ENCODE measurements at regions not wholly inside any gene's neighbourhood (a gene's known extent, or its start where the extent isn't known, plus 50 kb on each side); places are given as distances from the start of the nearest gene placed in this dataset.
"Not testable (repeated sequence)": the region's sequence is repeated elsewhere in the genome, so short reads cannot be mapped to it uniquely, and the experiment has no call there.

DNA sequence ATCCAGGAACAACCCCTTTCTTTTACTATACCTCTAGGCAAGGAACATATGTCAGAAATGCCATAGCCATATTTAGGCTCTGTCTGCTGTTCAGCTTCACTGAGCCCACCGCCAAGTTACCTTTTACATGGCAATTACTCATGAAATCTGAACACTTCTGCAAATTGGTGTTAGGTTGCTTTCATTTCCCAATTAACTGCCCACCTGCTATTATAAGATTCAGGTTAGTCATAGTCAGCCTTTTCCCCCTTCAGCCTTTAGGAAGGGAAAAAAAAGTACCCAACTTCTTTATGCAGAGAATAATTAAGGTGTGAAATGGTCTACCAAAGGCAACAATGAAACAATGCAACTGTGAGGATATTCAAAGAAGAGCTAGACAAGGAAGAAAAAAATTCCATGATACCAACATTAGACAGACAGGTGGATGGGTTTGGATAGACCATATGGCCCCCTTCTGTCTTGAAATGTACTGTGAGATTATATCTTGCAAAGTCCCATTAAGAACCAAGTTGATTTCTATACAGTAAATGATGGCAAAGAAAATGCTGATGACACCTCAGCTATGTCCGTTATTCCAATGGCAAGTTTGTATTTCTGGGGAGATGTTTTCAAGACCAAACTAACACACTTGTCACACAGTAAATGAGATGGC is 442.1 kb upstream of the NRP1 start:
- no peak for DNase-seq

DNA sequence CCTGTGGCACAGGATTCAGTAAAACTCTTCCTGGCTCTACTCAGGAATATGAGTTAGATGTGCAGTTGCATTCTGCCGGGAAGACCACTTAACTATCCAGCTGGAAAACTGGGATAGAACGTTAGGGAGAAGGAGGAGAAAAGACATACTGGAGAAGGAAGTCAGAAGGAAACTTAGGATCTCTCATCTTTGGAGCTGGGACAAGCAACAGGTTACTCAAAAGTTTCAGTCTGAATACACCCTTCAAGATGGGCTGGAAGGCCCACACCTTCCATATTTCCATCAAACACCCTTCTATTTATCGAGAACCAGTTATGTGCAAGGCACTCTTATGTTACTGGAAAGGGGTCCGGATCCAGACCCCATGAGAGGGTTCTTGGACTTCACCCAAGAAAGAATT is 440.4 kb upstream of the NRP1 start:
- DNase-seq: no peak

DNA sequence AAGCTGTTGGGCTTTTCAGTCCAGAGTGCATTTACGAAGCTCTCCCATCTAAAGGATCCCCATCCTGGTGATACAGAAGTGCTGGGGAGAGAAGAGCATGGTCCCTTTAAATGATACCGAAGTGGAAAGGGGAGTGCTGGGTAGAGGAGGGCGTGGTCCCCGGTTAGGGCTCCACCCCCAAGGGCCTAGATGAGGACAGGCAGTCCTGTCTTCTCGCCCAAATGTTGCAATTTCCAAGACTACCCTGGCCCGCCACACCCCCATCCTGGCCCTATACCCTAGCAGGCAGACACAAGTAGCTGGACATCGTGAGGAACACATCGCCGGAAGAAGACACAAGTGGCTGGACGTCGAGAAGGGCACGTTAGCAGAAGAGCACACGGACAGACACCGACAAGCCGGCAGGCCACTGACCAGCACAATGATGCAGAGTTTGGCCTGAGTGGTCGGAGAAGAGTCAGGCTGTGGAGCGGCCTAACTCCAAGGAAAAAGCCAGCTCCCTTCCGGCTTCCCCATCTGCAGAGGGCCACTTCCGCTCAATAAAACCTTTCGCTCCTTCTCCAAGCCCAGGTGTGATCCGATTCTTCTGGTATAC is 439.5 kb upstream of the NRP1 start:
- no peak for DNase-seq

DNA sequence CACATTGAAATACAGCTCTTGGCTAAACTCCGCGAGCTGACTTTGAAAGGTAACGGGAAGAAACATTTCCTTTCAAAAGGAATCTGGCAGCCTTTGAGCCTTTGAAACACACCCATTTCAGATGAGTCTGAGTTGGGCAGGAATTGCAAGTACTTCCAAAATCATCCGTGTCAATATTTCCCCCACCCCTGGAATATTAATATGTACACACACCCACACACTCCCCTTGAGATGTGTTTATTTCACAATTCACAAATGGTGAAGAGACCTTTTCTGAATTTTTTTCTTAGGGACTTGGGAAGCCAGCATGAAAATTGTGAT is 438.7 kb upstream of the NRP1 start:
- no peak for DNase-seq

DNA sequence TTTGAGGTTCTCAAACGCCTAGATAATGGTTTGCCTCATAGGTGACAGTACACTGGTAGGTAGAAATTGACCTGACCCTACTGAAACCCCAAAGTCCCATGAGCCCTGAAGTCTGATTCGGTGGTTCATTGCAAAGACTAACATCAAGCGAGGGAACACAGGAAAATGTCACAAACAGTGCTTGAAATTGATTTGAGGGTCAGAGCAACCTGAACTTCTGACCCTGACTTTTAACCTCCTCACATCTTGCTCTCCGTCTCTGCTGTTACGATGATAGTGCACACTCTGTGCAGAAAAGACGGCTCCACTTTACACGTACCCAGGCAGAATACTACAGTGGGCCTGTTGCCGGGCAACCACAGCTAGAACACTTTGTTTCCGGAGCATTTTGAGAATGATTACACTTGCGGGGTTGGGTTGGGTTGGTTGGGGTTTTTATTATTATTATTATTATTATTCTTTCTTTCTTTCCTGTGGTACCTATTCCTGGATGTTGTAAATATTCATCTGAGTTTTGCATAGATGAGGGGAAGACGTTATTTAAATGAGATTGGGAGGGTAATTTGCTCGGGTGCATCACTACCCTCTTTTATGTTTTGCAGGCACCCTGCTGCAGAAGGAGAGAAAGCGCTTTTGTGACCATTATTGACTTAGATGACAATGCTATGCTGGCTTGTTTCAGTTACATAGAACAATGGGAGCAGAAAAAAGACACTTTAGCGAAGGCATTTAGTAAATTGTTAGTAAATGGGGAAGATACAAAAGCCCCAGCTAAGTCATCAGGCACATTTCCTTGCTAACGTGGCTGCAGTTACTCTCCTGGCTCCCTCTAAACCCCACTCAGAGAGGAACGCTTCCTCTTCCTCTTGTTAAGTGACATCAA is 438.1 kb upstream of the NRP1 start:
- no peak for DNase-seq

DNA sequence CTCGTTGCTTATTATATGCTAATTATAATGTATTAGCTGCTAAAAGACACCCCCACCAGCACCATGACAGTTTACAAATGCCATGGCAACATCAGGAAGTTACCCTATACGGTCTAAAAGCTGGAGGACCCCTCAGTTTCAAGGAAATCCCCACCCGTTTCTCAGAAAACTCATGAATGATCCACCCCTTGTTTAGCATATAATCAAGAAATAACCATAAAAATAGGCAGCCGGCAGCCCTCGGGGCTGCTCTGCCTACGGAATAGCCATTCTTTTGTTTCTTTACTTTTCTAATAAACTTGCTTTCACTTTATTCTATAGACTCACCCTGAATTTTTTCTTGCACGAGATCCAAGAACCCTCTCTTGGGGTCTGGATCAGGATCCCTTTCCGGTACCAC is 437.4 kb upstream of the NRP1 start:
- not testable (repeated sequence) for DNase-seq

DNA sequence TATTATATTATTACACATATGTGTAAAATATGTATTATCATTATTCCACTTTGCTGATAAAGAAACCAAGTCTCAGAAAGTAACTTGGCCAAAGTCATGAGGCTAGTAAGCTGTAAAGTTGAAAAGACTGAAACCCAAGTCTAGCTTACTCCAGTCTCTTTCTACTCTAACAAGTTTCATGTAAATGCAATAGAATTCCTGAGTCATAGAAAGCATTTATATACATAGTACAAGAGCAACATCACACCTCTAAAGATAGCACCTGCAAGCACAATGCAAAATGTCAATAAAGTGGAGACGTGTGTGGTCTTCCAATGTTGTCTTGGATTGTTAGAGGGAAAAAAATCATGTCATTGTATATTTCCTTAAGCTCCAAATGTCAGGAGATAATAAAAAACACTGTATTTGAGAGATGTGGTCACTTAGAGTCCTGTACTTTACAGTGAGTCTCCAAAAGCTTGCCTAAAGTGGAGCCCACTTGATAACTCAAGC is 430.3 kb upstream of the NRP1 start:
- no peak for DNase-seq

DNA sequence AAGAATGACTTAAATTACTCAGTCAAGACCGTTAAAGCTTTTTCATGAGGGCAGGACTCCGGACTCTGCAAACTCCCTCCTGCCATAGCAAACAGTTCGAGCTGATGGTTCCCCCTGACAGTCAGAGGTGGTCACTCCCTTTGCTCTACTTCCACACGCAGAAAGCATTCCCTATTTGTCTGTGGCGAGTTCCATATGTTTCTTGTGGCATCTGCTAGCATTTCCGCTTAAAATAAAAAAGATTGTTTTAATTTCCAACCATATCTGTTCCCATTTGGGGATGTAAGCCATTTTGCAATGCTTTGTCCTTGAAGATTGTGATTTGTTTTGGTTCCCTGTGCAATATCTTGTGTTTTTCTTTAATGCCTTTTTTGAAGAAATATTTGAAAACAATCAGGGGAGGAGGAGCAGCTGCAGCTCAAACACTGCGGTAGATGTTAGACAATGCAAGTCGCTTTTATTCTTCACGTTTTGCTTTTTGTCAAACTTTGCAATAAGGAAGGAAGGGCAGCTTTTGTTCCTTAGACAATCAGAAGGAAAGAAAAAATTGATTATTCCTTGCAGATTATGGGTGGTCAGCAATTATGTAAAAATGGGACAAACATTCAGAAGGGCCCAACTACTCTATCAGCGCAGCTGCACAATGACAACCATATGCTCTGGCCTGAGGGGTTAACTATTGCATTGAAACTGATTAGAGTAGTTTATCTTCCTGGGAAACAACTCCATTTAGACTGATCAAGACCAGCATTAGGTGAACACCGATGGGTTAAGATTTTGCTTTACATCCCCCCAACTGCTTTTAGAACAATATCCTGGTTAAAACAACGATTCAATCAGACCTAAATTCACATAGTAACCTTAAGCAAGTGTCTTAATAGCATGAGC is 425.8 kb upstream of the NRP1 start:
- no peak for DNase-seq

DNA sequence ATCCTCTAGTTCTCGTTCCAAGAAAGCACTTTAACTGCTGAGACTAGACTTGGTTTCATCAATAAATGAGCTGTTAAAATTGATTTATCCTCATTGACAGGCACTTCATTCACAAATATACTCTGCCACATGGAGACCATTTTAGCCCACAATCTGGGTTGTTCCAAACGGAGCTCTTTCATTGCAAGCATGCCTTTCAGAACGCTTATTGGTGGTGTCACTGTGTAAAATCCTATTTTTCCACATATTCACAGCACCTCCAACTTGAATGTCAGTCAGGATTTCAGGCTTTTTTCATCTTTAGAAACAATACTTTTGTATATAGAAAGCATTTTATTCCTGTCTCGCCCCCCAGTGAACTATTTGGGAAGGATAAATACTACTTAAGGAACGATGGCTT is 424.7 kb upstream of the NRP1 start:
- no peak for DNase-seq

DNA sequence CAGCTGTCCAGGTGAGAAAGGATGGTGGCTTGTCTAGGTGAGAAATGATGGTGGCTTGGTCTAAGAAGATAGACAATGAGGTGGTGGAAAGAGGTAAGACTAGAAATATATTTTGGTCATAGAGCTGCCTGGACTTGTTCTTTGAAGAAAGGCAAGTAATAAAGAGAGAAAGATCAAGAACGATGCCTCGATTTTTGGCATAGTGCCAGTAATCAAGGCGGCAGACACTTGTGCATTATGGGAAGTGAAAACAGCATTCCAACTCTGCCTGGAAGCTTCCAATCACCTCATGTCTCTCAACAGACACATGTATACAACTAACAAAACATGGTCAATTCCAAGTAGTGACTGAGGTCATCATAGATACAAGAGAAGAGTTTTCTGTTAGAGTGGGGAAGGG is 423.8 kb upstream of the NRP1 start:
- no peak for DNase-seq

DNA sequence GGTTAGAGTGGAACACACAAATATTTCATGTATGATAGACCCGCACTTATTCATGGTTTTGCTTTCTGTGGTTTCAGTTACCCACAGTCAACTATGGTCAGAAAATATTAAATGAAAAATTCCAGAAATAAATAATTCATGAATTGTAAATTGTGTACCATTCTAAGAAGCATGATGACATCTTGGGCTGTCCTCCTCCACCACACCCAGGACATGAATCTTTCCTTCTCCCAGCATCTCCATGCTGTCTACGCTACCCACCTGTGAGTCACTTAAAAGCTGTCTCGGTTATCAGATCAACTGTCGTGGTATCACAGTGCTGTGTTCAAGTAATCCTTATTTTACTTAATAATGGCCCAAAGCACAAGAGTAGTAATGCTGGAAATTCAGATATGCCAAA is 419.6 kb upstream of the NRP1 start:
- no peak for DNase-seq

DNA sequence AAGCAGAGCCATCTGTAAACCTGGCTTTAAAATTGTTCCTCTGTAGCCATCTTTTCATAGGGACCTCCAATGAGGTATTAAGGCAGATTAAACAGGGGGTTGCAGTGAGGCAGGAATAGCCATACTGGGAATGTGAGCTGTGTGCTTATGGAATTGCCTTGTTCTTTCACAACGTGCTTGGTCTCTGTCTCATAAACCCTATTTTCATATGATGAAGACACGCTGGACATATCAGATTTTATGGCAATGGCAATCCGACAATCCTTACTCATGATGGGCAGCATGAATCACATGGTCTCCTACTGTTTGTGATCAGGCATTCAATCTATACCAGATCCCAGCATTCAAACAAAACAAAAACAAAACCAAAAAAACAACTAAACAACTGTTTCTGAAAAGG is 418.9 kb upstream of the NRP1 start:
- no peak for DNase-seq

DNA sequence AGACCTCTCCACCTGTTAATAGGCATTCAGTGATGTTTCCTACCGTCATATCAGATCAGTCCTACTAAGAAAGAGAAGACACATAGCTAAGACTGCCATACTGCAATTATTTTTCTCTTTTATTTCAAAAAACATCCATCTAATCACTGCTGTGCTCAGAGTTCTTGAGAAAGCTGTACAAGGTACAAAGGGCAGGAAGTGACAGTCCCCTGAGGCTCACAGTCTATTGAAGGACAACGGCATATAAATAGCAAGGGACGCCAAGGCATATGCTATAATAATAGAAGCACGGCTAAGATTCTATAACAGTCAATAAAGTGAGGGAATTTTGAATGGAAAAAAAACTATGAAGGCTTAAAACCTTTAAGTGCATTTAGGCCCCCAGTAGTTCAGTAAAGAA is 415.3 kb upstream of the NRP1 start:
- DNase-seq: no peak

DNA sequence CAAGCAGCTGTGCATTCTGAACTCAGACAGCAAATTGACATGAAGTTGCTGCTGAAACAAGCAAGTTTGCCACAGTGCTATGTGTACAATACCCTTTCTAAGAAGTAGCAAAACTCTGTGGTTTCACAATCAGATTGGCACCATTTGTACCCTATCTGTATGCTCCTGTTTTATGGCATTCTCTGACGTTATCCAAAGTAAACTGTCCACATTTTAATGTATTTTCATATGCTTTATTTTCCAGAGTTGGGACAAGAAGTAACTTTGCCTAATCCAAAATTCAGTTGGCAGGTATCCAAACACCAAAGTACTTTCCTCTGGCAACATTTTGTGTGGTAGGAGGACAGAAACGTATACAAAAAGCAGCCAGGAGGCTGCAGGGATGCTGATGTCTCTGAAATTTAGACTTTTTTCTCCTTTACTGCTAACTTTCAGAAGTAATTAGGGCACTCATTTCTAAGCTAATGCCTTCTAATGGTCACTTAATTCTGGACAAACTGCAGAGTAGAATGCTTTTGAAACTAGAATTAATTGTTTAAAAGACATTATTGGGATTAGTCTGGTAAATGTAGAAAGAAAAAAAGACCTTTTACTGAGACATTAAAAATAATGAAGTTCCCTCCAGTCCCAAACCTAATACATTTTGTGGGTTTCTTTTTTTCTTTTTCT is 414.7 kb upstream of the NRP1 start:
- no peak for DNase-seq

DNA sequence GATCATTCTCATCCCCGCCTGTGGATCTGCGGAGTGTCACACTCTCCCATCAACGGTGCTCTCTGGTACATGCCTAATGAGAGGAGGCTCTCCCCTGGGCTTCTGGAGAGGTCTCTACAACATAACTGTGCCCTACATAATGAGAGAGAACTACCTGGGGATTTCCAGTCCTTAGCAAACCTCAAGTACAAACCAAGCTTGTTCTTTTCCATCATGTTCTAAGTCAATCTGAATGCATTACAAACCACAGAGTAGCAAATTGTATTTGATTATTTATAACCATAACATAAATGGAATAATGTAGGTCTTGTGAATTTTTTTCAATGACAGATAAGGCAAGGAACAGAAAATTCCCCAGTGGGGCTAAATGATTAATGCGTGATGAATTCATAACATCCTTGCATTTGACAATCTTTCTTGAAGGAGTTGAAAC is 412.4 kb upstream of the NRP1 start:
- no peak for DNase-seq

DNA sequence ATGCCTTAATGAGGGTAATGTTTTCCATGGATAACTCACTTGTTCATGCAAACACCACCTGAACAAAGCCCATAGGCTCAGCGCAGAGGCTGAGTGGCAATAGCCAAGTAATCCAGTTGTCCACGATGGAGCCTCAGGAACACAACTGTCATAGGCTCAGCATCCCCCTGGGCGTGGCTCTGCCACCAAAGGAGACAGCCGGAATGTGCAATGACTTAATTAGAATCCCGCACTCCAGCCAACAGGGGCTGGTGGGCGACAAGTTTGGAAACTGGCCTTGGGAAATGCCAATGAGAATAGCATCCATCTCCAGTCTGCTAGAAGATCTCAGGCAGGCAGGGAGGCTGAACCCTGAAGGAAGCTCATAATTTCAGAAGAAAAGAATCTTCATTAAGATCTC is 411.7 kb upstream of the NRP1 start:
- no peak for DNase-seq

DNA sequence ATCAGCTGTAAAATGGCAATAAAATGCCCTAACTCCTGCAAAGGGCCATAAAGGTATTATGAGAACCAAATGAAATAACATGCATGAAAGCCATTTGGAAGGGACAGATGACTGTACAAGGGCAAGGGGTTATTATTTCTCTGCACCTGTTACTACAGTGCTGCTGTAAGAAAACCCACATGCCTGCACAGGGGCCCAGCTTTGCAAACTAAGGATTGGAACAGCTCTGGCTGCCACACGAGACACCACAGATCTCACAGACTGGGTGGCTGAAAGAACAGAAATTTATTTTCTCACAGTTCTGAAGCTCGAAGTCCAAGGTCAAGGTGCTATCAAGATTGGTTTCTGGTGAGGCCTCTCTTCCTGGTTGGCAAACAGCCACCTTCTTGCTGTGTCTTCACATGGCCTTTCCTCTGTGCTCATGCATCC is 409.0 kb upstream of the NRP1 start:
- no peak for DNase-seq

DNA sequence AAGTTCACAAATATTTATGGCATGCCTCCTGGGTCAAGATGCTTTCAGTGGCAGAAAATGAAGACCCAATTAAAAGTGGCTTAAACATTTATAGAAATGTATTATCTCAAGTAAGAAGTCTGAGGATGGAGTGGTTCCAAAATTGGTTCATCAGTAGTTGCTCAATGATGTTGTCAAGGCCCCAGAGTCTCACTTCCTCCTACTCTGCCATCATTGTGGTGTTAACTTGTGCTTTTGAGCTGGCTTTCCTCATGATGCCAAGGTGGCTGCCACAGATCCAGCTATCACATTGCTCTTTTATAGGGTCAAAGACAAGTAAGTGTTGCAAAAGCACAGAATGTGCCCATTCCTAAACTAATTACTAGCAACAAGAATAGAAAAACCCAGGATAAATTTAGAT is 404.6 kb upstream of the NRP1 start:
- DNase-seq: no peak

DNA sequence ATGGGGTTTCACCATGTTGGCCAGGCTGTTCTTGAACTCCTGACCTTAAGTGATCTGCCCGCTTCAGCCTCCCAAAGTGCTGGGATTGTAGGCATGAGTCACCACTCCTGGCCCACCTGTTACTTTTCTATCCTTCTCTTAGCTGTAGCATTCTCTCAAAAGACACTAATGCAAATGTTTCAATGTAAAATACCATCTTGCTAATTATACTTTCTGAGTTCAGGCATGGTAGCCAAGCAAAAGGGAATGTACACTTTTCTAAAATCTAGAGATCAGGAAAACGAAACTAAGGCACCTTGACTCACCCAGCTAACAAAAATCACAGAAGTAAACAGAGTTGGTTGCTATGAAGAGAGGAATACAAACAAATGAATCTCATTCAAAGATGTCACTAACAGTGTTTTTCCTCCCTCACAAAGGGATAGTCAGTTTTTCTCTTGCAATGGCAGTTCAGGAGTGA is 401.0 kb upstream of the NRP1 start:
- DNase-seq: no peak

DNA sequence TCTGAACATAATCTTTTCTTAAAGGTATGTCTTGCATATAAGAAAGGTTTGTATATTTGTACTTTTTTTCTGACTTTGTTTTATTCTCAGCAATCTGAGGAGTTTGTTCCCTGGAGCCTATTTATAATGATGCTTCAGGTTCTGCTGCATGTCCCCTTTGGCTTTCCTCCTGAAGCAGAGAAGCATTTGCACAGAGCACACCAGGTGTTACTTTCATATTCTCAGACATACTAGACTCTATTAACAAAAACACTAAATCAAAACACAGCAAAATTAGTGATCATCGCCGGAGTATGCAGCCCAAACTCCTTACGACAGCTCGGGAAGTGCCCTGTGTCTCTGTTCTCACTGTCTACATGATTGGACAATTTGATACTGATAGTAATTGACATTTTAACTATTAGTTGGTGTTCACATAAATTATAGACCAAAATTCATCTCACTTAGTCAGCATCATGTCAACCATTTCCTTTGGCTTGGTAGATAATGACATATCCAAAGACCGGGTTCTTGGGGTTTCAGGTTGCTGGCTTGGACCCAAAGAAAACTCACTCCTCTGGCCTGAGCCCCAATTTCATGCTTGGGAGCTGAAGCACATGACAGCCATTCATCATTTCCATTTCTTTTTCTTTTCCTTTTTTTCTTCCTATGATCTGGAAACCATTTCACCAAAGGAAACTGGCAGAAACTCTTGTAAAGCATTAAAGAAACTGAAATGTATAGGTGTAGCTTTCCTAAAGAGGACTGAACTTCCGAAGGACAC is 400.1 kb upstream of the NRP1 start:
- no peak for DNase-seq

DNA sequence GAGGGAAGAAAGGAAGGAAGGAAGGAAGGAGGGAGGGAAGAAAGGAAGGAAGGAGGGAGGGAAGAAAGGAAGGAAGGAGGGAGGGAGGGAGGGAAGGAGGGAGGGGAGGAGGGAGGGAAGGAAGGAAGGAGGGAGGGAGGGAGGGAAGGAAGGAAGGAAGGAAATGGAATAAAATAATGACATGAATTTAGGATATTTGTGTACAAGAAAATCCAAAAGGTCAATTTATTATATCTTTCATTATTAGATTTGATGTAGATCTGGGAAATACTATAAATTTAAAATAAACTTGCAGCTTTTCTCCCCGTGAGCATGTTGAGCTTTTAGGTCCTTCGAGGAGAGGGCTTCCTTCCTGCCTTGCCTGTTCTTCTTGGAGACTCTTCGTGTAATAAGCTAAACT is 398.6 kb upstream of the NRP1 start:
- DNase-seq: no peak

Data from activated T-cell treated with anti-CD3 and anti-CD28 coated beads, Interleukin-2, amount 50 U/mL, for 48 hours (primary cell).